ENCODE measurements at regions not wholly inside any gene's neighbourhood (a gene's known extent, or its start where the extent isn't known, plus 50 kb on each side); places are given as distances from the start of the nearest gene placed in this dataset.

DNA sequence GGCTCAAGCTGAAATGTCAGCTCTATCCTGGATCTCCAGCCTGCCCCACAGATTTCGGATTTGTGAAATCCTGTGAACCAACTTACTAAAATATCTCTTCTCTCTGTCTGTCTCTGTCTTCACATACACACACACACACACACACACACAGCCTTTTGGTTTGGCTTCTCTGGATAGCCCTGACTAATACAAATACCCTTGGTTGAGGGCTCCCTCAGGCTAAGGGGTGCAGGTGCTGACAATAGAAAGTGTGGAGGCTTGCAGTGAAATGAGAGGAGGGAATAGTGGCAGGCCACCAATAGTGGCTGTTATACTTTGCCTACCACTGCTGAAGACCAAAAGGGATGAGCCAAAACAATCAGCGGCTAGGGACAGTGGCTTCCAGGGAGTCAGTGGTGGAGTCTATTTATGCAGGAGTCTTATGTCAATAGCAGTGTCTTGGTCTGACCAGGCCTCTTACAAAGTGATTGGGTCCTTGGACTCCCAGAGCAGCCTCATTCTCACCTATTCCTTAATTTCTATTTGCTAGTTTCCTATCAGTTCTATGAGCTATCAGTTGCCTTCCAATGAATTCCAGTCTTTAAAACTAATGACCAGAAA, 93.2 kb upstream of the GAS1 start:
- no peak for TF ChIP-seq CTCF (conservative IDR thresholded peaks at IDR 0.05; ENCODE audit: low read depth in 2 of 2)
- no peak for TF ChIP-seq CREB1 (CRISPR knock-in tag; IDR thresholded peaks at IDR 0.05; ENCODE audit: low read depth)
- TF ChIP-seq EZH2 (IDR thresholded peaks at IDR 0.05; ENCODE audit: low read depth, unreplicated experiment): no peak
- TF ChIP-seq EZH2phosphoT487 (IDR thresholded peaks at IDR 0.05; ENCODE audit: unreplicated experiment): no peak
- no peak for TF ChIP-seq NANOG (IDR thresholded peaks at IDR 0.05; ENCODE audit: borderline replicate concordance)
- TF ChIP-seq POLR2AphosphoS5 (IDR thresholded peaks at IDR 0.05; ENCODE audit: low read depth): no peak
